ENCODE measurements at regions not wholly inside any gene's neighbourhood (a gene's known extent, or its start where the extent isn't known, plus 50 kb on each side); places are given as distances from the start of the nearest gene placed in this dataset.

DNA sequence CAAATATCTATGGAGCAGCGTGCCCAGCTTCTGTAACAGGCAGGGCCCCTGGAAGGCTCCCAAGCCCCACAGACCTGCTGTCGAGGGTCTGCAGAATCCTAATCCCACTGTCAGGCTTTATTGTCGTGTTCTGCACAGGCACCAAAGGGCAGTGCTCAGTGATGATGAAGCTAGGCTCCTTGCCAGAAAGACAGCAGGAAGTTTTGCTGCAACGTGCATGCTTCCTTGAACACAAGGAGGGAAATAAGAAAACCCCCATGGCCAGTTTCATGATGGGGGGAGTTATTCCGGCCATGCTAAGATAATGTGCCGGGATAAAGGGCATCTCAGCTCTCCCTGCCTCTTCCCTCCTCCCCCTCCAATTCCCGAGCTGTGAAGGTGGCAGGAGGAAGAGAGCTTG lies 109.4 kb upstream of the KCNG1 start:
- ChIA-PET CTCF (interaction anchor here (0.6 to 1.6 kb wide), 4 partner anchors 15 to 145 kb away, joined by 3 to 4 read pairs (median 4); no protein-coding TSS in a partner anchor), POLR2A (no interaction called here)
- Histone ChIP-seq H3K79me2 (ENCODE audit: control insufficient read depth, insufficient read depth, low read length) (no peaks in the 10 kb centered on the region), H3K27ac (ENCODE audit: insufficient read depth, low read depth, low read length) (no peak overlapping the region), H4K20me1 (replicated peaks; ENCODE audit: control insufficient read depth, extremely low read depth, insufficient read depth, low read length) (no peaks in the 10 kb centered on the region), H3K9ac (replicated peaks; ENCODE audit: extremely low read depth, insufficient read depth, low read length) (no peak overlapping the region), H3K9me3 (replicated peaks; ENCODE audit: control insufficient read depth, insufficient read depth, low read length) (no peaks in the 10 kb centered on the region), H3K27me3 (ENCODE audit: control insufficient read depth in 2 of 2, insufficient read depth in 2 of 2, low read length in 2 of 2) (no peaks in the 10 kb centered on the region), H3K4me3 (replicated peaks in 1 of 3; ENCODE audit: insufficient read depth in 1 of 3, low read depth in 1 of 3, low read length in 3 of 3) (no peak overlapping the region), H3K9me1 (replicated peaks; ENCODE audit: control insufficient read depth, extremely low read depth, insufficient read depth, low read length) (no peaks in the 10 kb centered on the region), H3K4me2 (ENCODE audit: insufficient read depth, low read length) (no peak overlapping the region), H3K4me1 (ENCODE audit: control insufficient read depth, extremely low read depth, insufficient read depth, low read length) (no peaks in the 10 kb centered on the region), H2AFZ (ENCODE audit: low read depth, low read length) (no peak overlapping the region), H3K36me3 (ENCODE audit: control insufficient read depth in 2 of 2, extremely low read depth in 1 of 2, insufficient read depth in 2 of 2, low read length in 2 of 2) (no peaks in the 10 kb centered on the region)
- FAIRE-seq: no peak
- BruUV-seq (replicated peaks): no TSS peak
- intact Hi-C loops (cut with micrococcal nuclease) (no loop called here), dilution Hi-C loops (cut with MboI; ENCODE audit: extremely low pct_ligation_motif_present, low sequenced_read_pairs) (no loop called here)
- TF ChIP-seq EZH2 (IDR thresholded peaks at IDR 0.05; ENCODE audit: borderline replicate concordance, low read depth, low read length, severe bottlenecking) (no peak), JUN (IDR thresholded peaks at IDR 0.05; ENCODE audit: borderline replicate concordance, insufficient read depth, insufficient read length, low read depth) (no peak)
- no peak for DNase-seq (ENCODE audit: low read depth, low spot score)

DNA sequence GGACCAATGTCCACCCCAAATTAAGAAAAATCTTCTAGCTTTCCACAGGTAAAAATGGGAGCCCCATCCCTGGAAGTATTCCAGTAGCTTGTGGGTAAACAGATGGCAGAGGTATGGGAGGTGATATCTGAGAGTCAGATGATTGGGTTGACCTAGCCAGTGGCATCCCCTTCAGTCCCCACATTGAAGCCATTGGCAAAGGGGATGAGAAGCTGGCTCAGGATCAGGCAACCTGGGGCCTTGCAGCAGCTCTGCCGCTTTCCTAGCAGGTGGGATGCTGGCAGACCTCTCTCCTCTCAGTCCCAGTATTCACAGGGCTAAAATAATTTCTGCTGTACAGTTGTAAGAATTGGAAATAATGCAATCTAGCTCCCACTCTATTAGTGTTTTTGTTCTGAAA lies 108.9 kb upstream of the KCNG1 start:
- POLR2A ChIA-PET: no interaction called here
- no peak for DNase-seq (ENCODE audit: low read depth, low spot score)
- no peak for FAIRE-seq

More for the DNA sequence above, 108.9 kb upstream of the KCNG1 start:
- Histone ChIP-seq H3K9me1 (replicated peaks; ENCODE audit: control insufficient read depth, extremely low read depth, insufficient read depth, low read length) (no peaks in the 10 kb centered on the region), H3K4me3 (replicated peaks in 1 of 3; ENCODE audit: insufficient read depth in 1 of 3, low read depth in 1 of 3, low read length in 3 of 3) (no peak overlapping the region), H3K9me3 (replicated peaks; ENCODE audit: control insufficient read depth, insufficient read depth, low read length) (no peaks in the 10 kb centered on the region), H3K9ac (replicated peaks; ENCODE audit: extremely low read depth, insufficient read depth, low read length) (no peak overlapping the region), H3K27me3 (ENCODE audit: control insufficient read depth in 2 of 2, insufficient read depth in 2 of 2, low read length in 2 of 2) (no peaks in the 10 kb centered on the region), H3K4me1 (ENCODE audit: control insufficient read depth, extremely low read depth, insufficient read depth, low read length) (no peaks in the 10 kb centered on the region), H3K79me2 (ENCODE audit: control insufficient read depth, insufficient read depth, low read length) (no peaks in the 10 kb centered on the region), H4K20me1 (replicated peaks; ENCODE audit: control insufficient read depth, extremely low read depth, insufficient read depth, low read length) (no peaks in the 10 kb centered on the region), H3K4me2 (ENCODE audit: insufficient read depth, low read length) (no peak overlapping the region), H3K27ac (ENCODE audit: insufficient read depth, low read depth, low read length) (no peak overlapping the region), H3K36me3 (ENCODE audit: control insufficient read depth in 2 of 2, extremely low read depth in 1 of 2, insufficient read depth in 2 of 2, low read length in 2 of 2) (no peaks in the 10 kb centered on the region), H2AFZ (ENCODE audit: low read depth, low read length) (no peak overlapping the region)
- dilution Hi-C loops (cut with MboI; ENCODE audit: extremely low pct_ligation_motif_present, low sequenced_read_pairs) (no loop called here), intact Hi-C loops (cut with micrococcal nuclease) (no loop called here)
- BruUV-seq (replicated peaks): no TSS peak
- TF ChIP-seq EZH2 (IDR thresholded peaks at IDR 0.05; ENCODE audit: borderline replicate concordance, low read depth, low read length, severe bottlenecking): no peak
- TF ChIP-seq MAX (IDR thresholded peaks at IDR 0.05; ENCODE audit: insufficient read depth, insufficient read length): no peak
- TF ChIP-seq POLR2A (IDR thresholded peaks at IDR 0.05; ENCODE audit: low read depth, low read length): no peak
- TF ChIP-seq FOS (IDR thresholded peaks at IDR 0.05; ENCODE audit: borderline replicate concordance, insufficient read depth, low read length): no peak
- no peak for TF ChIP-seq MYC (IDR thresholded peaks at IDR 0.05; ENCODE audit: low read depth, low read length)
- TF ChIP-seq, protein P1, sequence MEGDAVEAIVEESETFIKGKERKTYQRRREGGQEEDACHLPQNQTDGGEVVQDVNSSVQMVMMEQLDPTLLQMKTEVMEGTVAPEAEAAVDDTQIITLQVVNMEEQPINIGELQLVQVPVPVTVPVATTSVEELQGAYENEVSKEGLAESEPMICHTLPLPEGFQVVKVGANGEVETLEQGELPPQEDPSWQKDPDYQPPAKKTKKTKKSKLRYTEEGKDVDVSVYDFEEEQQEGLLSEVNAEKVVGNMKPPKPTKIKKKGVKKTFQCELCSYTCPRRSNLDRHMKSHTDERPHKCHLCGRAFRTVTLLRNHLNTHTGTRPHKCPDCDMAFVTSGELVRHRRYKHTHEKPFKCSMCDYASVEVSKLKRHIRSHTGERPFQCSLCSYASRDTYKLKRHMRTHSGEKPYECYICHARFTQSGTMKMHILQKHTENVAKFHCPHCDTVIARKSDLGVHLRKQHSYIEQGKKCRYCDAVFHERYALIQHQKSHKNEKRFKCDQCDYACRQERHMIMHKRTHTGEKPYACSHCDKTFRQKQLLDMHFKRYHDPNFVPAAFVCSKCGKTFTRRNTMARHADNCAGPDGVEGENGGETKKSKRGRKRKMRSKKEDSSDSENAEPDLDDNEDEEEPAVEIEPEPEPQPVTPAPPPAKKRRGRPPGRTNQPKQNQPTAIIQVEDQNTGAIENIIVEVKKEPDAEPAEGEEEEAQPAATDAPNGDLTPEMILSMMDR (IDR thresholded peaks at IDR 0.05; ENCODE audit: extremely low read depth in 1 of 2, insufficient read depth in 1 of 2, low read depth in 1 of 2, low read length in 2 of 2): no peak
- TF ChIP-seq POLR2AphosphoS5 (IDR thresholded peaks at IDR 0.05; ENCODE audit: insufficient read depth, low read depth, low read length): no peak
- no peak for TF ChIP-seq GATA2 (IDR thresholded peaks at IDR 0.05; ENCODE audit: insufficient read depth, insufficient read length, low read depth, low read length)
- no peak for TF ChIP-seq JUN (IDR thresholded peaks at IDR 0.05; ENCODE audit: borderline replicate concordance, insufficient read depth, insufficient read length, low read depth)
- CTCF ChIA-PET: interaction anchor here (1.1 to 1.6 kb wide), 3 partner anchors 15 to 144 kb away, joined by 3 to 4 read pairs (median 4); no protein-coding TSS in a partner anchor
